GM19455 (cell line): ENCODE measurements at regions not wholly inside any gene's neighbourhood (a gene's known extent, or its start where the extent isn't known, plus 50 kb on each side); places are given as distances from the start of the nearest gene placed in this dataset.

Experiments used
- ATAC-seq: cut with Tn5 transposase; IDR thresholded peaks from one replicate; pipeline ENCODE4 v1.9.1; 2021; ENCODE audit not compliant: unreplicated experiment

GRCh38 chr5:156103155-156103885 lies 223.6 kb upstream of the SGCD start:
- ATAC-seq: no peak

- no peak for ATAC-seq
These were observed 217.5 kb upstream of the SGCD start for GRCh38 chr5:156109317-156110023.

GRCh38 chr5:156119692-156120091 lies 207.3 kb upstream of the SGCD start:
- no peak for ATAC-seq

GRCh38 chr5:156120777-156121176 lies 206.2 kb upstream of the SGCD start:
- no peak for ATAC-seq

GRCh38 chr5:156121234-156121633 lies 205.7 kb upstream of the SGCD start:
- no peak for ATAC-seq

GRCh38 chr5:156121882-156122281 lies 205.1 kb upstream of the SGCD start:
- ATAC-seq: no peak

GRCh38 chr5:156124708-156125107 lies 202.3 kb upstream of the SGCD start:
- ATAC-seq: no peak

- no peak for ATAC-seq
These were observed 201.8 kb upstream of the SGCD start for GRCh38 chr5:156125118-156125517.

- ATAC-seq: no peak
These were observed 200.2 kb upstream of the SGCD start for GRCh38 chr5:156126716-156127115.

- ATAC-seq: no peak
These were observed 198.9 kb upstream of the SGCD start for GRCh38 chr5:156128026-156128425.

- no peak for ATAC-seq
These were observed 192.7 kb upstream of the SGCD start for GRCh38 chr5:156134216-156134615.

- ATAC-seq: no peak
These were observed 191.4 kb upstream of the SGCD start for GRCh38 chr5:156135531-156135930.

- no peak for ATAC-seq
These were observed 189.7 kb upstream of the SGCD start for GRCh38 chr5:156137071-156137869.

GRCh38 chr5:156142867-156143266 lies 184.1 kb upstream of the SGCD start:
- ATAC-seq: no peak

GRCh38 chr5:156147261-156147943 lies 179.6 kb upstream of the SGCD start:
- ATAC-seq: no peak

GRCh38 chr5:156147944-156148285 lies 179.0 kb upstream of the SGCD start:
- no peak for ATAC-seq

- no peak for ATAC-seq
These were observed 178.7 kb upstream of the SGCD start for GRCh38 chr5:156148301-156148700.

- no peak for ATAC-seq
These were observed 177.8 kb upstream of the SGCD start for GRCh38 chr5:156149213-156149612.

GRCh38 chr5:156153602-156154001 lies 173.4 kb upstream of the SGCD start:
- ATAC-seq: no peak

- no peak for ATAC-seq
These were observed 172.2 kb upstream of the SGCD start for GRCh38 chr5:156154757-156155156.

- ATAC-seq: no peak
These were observed 171.4 kb upstream of the SGCD start for GRCh38 chr5:156155598-156155997.
